Brain microvascular endothelial cell (primary cell): ENCODE measurements at regions not wholly inside any gene's neighbourhood (a gene's known extent, or its start where the extent isn't known, plus 50 kb on each side); places are given as distances from the start of the nearest gene placed in this dataset.

ENCODE experiments used
- DNase-seq: peaks from one replicate; pipeline ENCODE4 v3.0.0-alpha.2; 2020
- H3K27ac ChIP-seq: fragments of 250-450 bp; sonication (Bioruptor Pico); 2 replicates; pipeline ENCODE4 v1.5.1; 2020; ENCODE audit warnings: mild to moderate bottlenecking, moderate library complexity
- H3K27me3 ChIP-seq: fragments of 250-450 bp; sonication (Bioruptor Pico); replicated peaks from 2 replicates; pipeline ENCODE4 v1.5.1; 2020; ENCODE audit warnings: mild to moderate bottlenecking
- H3K36me3 ChIP-seq: fragments of 250-450 bp; sonication (Bioruptor Pico); replicated peaks from 2 replicates; pipeline ENCODE4 v1.5.1; 2020; ENCODE audit warnings: mild to moderate bottlenecking
- H3K4me3 ChIP-seq: 2 replicates; pipeline ENCODE4 v1.5.1; 2011; ENCODE audit warnings: low read depth, mild to moderate bottlenecking, control low read depth, low read length, moderate library complexity
- CTCF ChIP-seq: IDR thresholded peaks from 2 replicates; pipeline ENCODE4 v1.5.1; 2011; ENCODE audit warnings: low read depth, mild to moderate bottlenecking, moderate library complexity, low read length, control low read depth, inconsistent platforms; ENCODE audit errors: missing control alignments
- in situ Hi-C: cut with HindIII; loops from 2 replicates; pipeline ENCODE4 v1.10.0; 2017; ENCODE audit warnings: low sequenced_read_pairs, low pct_ligation_motif_present

- Histone ChIP-seq H3K27ac (no peak overlapping the region), H3K4me3 (no peak overlapping the region), H3K27me3 (no peaks in the 10 kb centered on the region), H3K36me3 (no peaks in the 10 kb centered on the region)
- no peak for DNase-seq
- in situ Hi-C loops, result no loop called here
- no peak for TF ChIP-seq CTCF
Measured at GRCh38 chr3:11903447-11903846, 56.8 kb upstream of the TAMM41 start.

GRCh38 chr3:11904157-11904556 is 57.5 kb upstream of the TAMM41 start:
- Histone ChIP-seq H3K27me3 (no peaks in the 10 kb centered on the region), H3K27ac (no peak overlapping the region), H3K36me3 (no peaks in the 10 kb centered on the region), H3K4me3 (no peak overlapping the region)
- TF ChIP-seq CTCF, result no peak
- in situ Hi-C loops, result no loop called here
- no peak for DNase-seq

GRCh38 chr3:11906407-11906806 is 59.7 kb upstream of the TAMM41 start:
- TF ChIP-seq CTCF, result no peak
- Histone ChIP-seq H3K27ac (no peak overlapping the region), H3K36me3 (no peaks in the 10 kb centered on the region), H3K27me3 (no peaks in the 10 kb centered on the region), H3K4me3 (no peak overlapping the region)
- no peak for DNase-seq
- in situ Hi-C loops, result no loop called here

- in situ Hi-C loops, result no loop called here
- H3K27ac ChIP-seq, result no peak overlapping the region
- H3K36me3 ChIP-seq, result no peaks in the 10 kb centered on the region
- no peak overlapping the region for H3K4me3 ChIP-seq
- H3K27me3 ChIP-seq, result no peaks in the 10 kb centered on the region
- TF ChIP-seq CTCF, result no peak
- DNase-seq, result no peak
Measured at GRCh38 chr3:11907667-11908660, 61.3 kb upstream of the TAMM41 start.

- Histone ChIP-seq H3K36me3 (no peaks in the 10 kb centered on the region), H3K4me3 (no peak overlapping the region), H3K27ac (no peak overlapping the region), H3K27me3 (no peaks in the 10 kb centered on the region)
- in situ Hi-C loops, result no loop called here
- TF ChIP-seq CTCF, result no peak
- DNase-seq, result no peak
Measured at GRCh38 chr3:11908981-11909698, 62.5 kb upstream of the TAMM41 start.
